ENCODE measurements at regions not wholly inside any gene's neighbourhood (a gene's known extent, or its start where the extent isn't known, plus 50 kb on each side); places are given as distances from the start of the nearest gene placed in this dataset.
A peak's percentile ranks its signal among the peaks of the same experiment; 100 is the strongest.

GRCh38 chr2:120520454-120520853, 174.5 kb downstream of the INHBB start:
- no peak for DNase-seq

GRCh38 chr2:120520929-120521912, 175.3 kb downstream of the INHBB start:
- peak; percentile 11 for DNase-seq

DNA sequence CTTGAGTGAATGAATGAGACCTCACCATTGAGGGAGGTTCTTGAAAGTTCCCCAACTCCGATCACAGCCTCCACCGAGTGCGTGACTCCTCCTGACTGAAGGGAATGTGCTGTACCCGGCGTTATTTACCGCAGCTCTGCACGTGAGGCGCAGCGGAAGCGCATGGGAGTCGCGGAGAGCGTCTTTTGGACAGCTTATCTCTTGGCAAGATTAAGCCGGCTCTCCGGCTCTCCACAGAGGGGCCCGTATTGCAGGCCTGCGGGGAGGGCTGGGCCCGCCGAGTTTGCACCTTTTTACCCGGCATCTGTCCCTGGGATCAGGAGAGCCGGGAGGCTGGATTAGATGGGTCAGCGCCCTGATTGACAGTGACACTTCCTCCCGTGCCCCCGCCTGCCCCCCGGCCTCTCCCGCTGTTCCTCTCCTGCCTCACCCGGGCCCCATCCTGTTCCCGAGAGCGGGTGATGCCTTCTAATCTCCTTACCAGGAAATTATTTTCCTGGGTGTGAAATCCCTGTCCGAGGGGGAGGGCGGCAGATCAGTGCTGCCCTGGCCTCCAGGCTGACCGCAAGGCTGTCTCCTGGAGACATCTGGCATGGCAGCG, 176.3 kb downstream of the INHBB start:
- DNase-seq: no peak

- no peak for DNase-seq
Measured at GRCh38 chr2:120523766-120524165, 177.8 kb downstream of the INHBB start.

DNA sequence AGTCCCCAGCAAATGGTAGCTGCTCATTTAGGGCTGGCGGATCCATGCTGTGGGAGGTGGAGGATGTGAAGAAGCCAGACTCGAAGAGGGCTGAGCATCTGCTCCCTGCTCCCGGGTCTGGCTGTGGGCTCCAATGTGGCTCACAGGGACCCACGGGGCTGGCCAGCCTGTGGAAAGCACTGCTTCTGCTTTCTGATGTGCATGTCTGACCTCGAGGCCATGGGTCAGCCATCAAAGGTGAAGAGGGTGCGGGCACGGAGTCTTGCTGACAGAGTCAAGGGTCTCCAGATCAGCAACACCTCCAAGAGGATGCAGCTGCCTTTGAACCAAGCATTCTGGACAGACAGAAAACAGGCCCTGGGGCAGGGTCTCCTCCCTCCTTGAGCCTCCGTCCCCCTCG, 178.2 kb downstream of the INHBB start:
- DNase-seq: no peak

DNA sequence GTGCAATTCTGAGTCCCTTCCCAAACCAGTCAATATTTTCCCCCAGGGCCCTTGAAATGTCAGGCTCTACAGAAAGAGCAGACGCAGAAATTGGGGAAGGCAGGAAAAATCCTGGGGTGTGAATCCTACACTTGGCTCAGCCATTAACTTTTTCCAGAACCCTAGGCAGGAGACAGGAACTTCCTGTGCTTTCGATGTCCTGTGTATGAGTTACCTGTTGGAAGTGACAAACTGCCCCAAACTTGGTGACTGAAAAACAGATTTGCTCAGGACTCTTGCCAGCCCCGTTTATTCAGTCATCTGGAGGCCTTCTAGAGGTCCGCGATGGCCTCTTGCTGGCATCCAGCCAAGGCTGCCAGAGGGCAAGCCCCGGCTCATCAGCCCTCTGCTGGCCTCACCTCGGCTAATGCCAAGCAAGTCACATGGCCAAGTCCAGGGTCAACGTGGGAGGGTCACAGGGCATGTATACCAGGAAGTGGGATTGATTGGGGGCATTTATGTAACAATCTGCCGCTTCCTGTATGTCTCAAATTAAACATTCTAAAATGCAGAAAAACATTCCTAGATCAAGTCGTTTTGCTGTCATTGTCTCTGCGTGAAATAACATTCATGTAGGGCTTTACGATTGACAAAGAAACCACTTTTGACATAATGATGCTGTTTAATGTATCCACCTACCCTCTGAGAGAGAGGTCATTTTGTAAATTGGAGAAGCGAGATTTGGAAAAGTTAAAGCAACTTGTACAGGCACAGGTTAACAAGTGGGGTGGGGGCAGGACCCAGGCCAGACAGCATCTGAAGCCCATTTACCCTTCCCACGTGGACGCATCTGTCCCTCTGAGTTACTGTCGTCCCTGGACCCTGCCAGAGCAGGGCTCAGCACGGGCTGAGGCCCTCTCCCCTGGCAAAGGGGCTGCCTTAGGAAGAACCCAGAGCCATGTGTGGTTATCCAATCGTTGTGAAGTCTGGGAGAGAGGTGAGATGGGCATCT, 179.4 kb downstream of the INHBB start:
- DNase-seq: no peak

GRCh38 chr2:120526047-120526562, 180.2 kb downstream of the INHBB start:
- DNase-seq: no peak

GRCh38 chr2:120526997-120527945, 181.3 kb downstream of the INHBB start:
- no peak for DNase-seq

GRCh38 chr2:120528051-120528692, 182.2 kb downstream of the INHBB start:
- DNase-seq: no peak

DNA sequence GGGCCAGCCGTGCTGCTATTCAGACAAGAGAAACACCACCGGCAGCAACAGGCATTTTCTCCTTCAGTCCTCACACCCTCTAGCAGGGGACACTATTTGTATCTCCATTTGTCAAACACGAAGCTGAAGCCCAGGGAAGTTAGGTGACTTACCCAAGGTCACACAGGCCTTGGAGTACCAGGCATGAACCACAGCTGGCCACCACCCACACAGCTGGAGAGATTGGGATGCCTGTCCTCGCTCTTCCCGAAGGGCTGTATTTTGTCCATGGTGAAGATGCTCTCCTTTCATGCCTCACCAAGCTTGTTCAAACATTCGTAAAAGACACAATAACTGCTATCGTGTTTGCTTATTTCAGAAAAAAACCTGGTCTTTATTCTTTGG, 182.7 kb downstream of the INHBB start:
- no peak for DNase-seq

DNA sequence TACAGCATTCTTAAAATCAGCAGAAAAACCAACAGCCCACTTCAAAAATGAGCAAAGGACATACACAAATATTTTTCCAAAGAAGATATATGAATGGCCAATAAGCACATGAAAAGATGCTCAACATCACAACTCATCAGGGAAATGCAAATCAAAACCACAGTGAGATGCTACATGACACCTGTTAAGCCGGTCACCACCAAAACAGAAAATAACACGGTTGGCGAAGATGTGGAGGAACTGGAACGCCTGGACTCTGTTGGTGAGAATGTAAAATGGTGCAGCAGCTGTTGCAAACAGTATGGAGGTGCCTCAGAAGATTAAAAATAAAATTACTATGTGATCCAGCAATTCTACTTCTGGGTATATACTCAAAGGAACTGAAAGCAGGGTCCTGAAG, 184.8 kb downstream of the INHBB start:
- DNase-seq: no peak

DNA sequence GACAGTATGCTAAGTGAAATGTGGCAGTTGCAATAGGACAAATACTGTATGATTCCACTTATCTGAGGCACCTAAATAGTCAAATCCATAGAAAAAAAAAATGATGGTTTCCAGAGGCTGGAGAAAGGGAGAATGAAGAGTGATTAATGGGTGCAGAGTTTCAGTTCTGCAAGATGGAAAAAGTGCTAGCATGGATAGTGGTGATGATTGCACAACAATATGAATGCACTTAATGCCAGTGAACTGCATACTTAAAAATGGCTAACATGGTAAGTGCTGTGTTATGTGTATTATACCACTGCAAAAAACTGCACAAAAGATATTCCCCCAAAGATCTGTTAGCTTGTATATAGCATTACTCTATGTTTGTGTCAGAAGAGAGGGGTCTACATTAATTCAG, 185.4 kb downstream of the INHBB start:
- DNase-seq: no peak

DNA sequence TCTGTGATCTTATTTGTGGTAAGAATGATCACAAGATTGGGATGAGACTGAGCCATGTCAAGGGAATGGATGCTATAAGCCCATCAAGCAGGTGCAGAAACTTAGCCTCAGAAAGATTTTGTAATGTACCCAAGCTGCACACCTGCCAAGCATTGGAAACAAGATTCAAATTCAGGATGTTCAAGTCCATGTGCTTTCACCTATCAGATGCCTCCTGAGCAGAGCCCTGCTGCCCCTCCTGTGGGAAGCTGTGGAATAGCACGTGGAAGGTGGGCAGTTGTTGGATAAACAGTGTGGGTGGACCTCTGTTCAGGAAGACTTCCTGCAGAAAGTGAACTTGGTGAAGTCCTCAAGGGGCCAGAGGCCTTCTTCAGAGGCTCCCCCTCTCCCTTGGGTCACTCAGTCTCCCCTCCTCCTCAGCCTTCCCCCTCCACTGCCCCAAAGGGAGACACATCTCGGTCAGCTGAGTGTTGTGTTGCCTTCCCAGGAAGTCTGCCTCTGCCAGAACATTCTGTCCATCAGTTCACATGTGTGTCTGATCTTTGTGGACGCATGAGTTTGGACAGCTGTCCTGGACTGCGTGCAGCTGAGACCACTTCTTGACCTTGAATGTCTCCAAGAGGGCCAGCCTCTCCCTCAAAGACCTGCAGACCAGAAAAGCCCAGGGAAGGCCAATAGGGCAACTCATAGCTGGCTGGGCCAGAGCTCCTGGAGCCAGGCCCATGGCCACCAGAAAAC, 186.1 kb downstream of the INHBB start:
- DNase-seq: no peak

DNA sequence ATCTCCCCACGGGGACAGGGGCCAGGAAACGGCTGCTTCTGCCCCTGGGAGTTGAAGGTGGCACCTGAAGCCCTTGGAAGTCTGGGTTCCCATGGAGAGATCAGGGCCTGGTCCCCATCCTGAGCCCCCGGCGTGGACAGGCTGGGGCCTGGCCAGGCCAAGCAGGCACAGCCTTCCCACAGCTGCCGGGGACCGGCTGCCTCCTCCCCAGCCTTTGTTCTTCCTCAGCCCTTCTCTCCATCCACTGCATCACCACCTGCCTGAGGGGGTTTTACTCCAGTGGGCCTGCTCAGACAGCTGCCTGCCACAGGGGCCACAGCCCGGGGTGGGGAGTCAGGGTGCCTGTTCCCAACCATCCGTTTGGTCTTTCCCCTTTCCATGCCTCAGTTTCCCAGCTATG, 187.7 kb downstream of the INHBB start:
- DNase-seq: no peak

DNA sequence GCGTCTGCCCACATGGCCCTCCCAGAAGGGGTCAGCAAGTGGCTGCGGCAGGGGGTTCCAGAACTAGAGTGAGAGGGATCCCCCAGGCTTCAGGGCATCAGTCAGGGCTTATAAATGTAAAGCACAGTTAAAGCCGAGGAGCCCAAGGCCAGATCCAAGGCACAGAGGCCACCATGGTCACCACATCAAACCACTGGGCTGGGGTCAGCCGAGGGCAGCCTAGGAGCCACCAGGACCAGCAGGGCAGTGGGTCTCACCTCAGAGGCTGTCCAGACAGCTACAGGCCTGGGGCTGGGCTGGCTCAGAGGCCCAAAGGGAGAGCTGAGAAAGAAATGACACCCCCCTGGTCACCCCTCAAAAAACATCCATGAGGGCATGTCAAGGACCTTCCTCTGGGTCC, 188.5 kb downstream of the INHBB start:
- no peak for DNase-seq

DNA sequence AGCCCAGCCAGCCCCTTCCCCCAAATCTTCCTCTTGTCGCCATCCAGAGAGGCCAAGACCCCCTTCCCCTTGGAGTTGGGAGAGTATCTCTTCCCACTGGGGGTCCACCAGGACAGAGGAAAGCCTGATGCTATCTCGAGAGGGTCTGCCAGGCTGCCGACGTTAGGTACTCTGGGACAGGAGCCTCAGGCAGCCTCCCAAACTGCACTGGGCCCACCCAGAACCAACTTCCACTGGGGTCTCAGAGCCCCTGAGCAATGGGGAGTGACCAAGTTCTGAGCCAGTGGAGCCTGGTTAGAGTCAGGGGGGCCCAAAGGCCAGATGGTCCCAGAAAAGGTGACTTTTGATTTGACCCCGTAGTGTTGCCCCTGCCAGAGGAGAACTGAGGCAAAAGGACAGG, 189.1 kb downstream of the INHBB start:
- DNase-seq: no peak

DNA sequence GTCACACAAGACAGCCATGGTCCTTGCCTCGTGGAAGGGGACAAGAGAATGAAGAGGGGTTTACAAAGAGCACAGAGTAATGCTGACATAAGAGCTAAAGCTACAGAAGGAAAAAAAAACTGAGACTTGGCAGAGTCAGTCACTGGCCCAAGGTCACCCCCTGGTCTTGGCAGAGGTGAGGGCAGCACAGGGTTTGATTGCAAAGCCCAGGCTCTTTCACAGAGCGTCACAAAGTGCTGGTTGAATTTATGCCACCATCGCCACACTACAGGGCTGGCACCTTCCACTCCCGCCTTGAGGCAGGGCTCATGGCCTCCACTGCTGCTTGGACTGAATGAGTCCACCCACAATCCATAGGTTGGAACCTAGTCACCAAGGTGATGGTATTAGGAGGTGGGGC, 190.2 kb downstream of the INHBB start:
- no peak for DNase-seq

DNA sequence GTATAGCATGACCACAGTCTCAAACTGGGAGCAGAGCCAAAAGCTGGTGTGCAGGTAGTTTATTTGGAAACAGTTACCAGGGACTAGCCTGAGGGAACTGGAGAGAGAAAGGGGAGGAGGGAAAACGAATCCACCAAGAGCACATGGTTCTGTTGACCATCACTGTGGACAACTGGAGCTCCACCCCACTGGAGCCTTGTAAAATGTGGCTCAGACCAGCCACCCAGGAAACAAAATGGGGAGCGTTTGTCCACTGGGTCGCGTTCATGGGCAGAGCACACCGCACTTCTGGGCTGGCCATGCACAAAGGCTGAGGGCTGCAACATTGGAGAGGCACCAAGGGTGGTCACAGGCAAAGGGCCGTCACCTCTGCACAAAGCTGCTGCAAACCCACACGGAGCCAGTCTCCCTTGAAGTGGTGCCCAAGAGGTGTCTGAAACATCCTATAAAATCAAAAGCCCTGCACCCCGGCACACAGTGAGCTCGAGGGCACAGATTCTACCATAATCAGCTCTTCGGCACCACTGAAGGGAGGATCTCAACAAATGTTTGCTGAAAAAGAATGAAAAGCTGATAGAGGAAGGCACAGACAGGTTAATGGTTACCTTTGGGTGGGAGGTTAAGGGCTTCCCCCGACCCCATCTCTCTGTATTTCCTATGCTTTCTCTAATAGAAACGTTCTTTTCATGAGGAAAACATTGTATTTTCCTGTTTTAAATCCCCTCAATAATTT, 192.9 kb downstream of the INHBB start:
- no peak for DNase-seq

GRCh38 chr2:120539424-120539936, 193.5 kb downstream of the INHBB start:
- no peak for DNase-seq
